ENCODE measurements at regions not wholly inside any gene's neighbourhood (a gene's known extent, or its start where the extent isn't known, plus 50 kb on each side); places are given as distances from the start of the nearest gene placed in this dataset.

GRCh38 chr6:126419901-126420300, 80.0 kb downstream of the CENPW start:
- DNase-seq = no peak

GRCh38 chr6:126422912-126423311, 83.0 kb downstream of the CENPW start:
- peak; percentile 9 to 16 for DNase-seq

GRCh38 chr6:126427713-126428112, 87.8 kb downstream of the CENPW start:
- no peak for DNase-seq

GRCh38 chr6:126429866-126430265, 90.0 kb downstream of the CENPW start:
- no peak for DNase-seq

- DNase-seq = no peak
Observed at GRCh38 chr6:126432564-126432963, 92.6 kb downstream of the CENPW start.

- DNase-seq = no peak
Observed at GRCh38 chr6:126433927-126434326, 94.0 kb downstream of the CENPW start.

- no peak for DNase-seq
Observed at GRCh38 chr6:126437205-126437604, 97.3 kb downstream of the CENPW start.

GRCh38 chr6:126439040-126439439, 99.1 kb downstream of the CENPW start:
- no peak for DNase-seq

GRCh38 chr6:126440923-126441322, 101.0 kb downstream of the CENPW start:
- no peak for DNase-seq

- no peak for DNase-seq
Observed at GRCh38 chr6:126444659-126445273, 104.9 kb downstream of the CENPW start.

GRCh38 chr6:126446248-126446647, 106.3 kb downstream of the CENPW start:
- DNase-seq = no peak

- no peak for DNase-seq
Observed at GRCh38 chr6:126447367-126447766, 107.5 kb downstream of the CENPW start.

- no peak for DNase-seq
Observed at GRCh38 chr6:126461045-126461444, 121.1 kb downstream of the CENPW start.

- DNase-seq = no peak
Observed at GRCh38 chr6:126464245-126464644, 124.3 kb downstream of the CENPW start.

- no peak for DNase-seq
Observed at GRCh38 chr6:126475449-126475848, 135.5 kb downstream of the CENPW start.

GRCh38 chr6:126477678-126478077, 137.8 kb downstream of the CENPW start:
- no peak for DNase-seq

GRCh38 chr6:126480268-126480667, 140.4 kb downstream of the CENPW start:
- no peak for DNase-seq

- DNase-seq = no peak
Observed at GRCh38 chr6:126481319-126481718, 141.4 kb downstream of the CENPW start.

- DNase-seq = no peak
Observed at GRCh38 chr6:126504792-126505191, 164.9 kb downstream of the CENPW start.

GRCh38 chr6:126513198-126513597, 173.3 kb downstream of the CENPW start:
- DNase-seq = no peak

- no peak for DNase-seq
Observed at GRCh38 chr6:126516411-126516810, 176.5 kb downstream of the CENPW start.

- no peak for DNase-seq
Observed at GRCh38 chr6:126524811-126525326, 185.0 kb downstream of the CENPW start.

GRCh38 chr6:126526547-126526946, 186.6 kb downstream of the CENPW start:
- no peak for DNase-seq

- DNase-seq = no peak
Observed at GRCh38 chr6:126526996-126527606, 187.2 kb downstream of the CENPW start.
